Mucosa of gallbladder (tissue), 1 donor: ENCODE measurements at regions not wholly inside any gene's neighbourhood (a gene's known extent, or its start where the extent isn't known, plus 50 kb on each side); places are given as distances from the start of the nearest gene placed in this dataset.
"Not testable (repeated sequence)": the region's sequence is repeated elsewhere in the genome, so short reads cannot be mapped to it uniquely, and the experiment has no call there.

Experiments
- DNase-seq: peaks from one replicate; pipeline ENCODE4 v3.0.0-alpha.2; 2020; ENCODE audit warnings: low spot score
- donor health status: DM: no; HTN: no; CAD: no.

- DNase-seq, result no peak
Observed at GRCh38 chr20:52434453-52434852, 242.9 kb upstream of the ZFP64 start.

GRCh38 chr20:52434041-52434425, 242.5 kb upstream of the ZFP64 start:
- DNase-seq, result no peak

GRCh38 chr20:52433326-52434040, 241.9 kb upstream of the ZFP64 start:
- DNase-seq, result no peak

- no peak for DNase-seq
Observed at GRCh38 chr20:52432740-52433139, 241.2 kb upstream of the ZFP64 start.

GRCh38 chr20:52429029-52429428, 237.4 kb upstream of the ZFP64 start:
- DNase-seq, result no peak

DNA sequence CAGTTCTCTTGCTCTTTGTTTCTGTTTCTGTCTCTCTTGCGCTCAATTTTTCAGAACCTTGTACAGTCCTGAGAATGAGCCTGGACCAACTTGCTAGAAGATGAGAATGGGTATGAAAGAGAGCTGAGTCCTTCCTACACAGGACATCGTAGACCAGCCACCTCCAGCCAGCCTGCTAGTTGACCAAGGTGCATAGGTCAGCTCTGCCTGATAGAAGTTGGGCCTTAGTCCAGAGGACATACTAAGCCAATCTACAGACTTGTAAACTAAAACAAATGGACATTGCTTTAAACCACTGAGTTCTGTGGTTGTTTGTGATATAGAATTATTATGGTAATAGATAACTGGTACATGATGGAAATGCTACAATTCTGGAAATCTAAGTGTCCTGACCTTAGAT, 236.4 kb upstream of the ZFP64 start:
- DNase-seq, result no peak

GRCh38 chr20:52426856-52427255, 235.3 kb upstream of the ZFP64 start:
- DNase-seq, result no peak

DNA sequence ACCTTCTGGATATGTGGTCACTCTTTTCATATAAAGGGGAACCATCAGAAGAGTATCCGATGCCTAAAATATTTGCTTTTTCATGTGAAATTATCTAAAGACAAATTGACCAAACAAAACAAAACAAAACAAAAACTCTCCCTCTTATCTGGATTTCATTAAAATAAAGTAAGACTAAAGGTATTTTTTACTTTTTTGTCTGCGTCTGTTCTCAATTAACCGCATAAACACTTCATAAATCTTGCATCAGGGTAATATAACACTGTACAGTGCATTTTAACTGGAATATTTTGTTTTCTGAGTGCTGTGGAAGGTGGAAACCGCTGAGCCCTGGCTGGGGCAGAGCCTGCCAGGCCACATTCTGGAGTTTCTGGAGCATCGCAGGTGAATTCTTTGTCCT, 234.1 kb upstream of the ZFP64 start:
- no peak for DNase-seq

DNA sequence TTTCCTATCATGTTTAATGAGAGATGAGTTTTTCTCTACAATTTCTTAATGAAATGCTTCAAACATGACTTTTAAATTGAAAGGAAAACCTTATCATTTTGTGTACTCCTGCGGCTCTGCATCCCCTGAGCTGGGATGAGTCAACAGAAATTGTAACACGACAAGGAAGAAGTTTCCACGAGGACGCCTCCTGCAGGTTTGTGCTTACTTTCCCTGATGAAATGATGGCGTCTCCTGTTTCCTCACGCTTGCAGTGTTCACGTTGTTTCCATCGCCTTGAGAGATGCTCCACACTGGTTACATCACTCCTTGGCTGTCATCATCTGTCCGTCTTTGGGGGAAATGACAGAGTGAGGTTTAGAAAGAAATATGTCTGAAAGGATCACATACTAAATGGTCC, 233.7 kb upstream of the ZFP64 start:
- DNase-seq, result no peak

DNA sequence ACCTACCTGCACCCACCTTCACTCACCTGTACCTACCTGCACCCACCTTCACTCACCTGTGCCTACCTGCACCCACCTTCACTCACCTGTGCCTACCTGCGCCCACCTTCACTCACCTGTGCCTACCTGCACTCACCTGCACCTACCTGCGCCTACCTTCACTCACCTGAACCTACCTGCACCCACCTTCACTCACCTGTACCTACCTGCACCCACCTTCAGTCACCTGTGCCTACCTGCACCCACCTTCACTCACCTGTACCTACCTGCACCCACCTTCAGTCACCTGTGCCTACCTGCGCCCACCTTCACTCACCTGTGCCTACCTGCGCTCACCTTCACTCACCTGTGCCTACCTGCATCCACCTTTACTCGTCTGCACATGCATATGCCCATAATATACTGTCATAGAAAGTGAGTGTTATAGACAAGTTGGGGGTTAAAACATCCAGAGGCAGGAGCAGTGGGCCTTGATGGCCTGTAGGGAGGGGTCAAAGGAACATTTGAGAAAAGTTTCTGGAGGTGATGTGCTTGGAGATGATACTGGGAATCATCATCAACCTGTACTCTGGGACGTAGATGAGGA, 232.9 kb upstream of the ZFP64 start:
- DNase-seq, result not testable (repeated sequence)

DNA sequence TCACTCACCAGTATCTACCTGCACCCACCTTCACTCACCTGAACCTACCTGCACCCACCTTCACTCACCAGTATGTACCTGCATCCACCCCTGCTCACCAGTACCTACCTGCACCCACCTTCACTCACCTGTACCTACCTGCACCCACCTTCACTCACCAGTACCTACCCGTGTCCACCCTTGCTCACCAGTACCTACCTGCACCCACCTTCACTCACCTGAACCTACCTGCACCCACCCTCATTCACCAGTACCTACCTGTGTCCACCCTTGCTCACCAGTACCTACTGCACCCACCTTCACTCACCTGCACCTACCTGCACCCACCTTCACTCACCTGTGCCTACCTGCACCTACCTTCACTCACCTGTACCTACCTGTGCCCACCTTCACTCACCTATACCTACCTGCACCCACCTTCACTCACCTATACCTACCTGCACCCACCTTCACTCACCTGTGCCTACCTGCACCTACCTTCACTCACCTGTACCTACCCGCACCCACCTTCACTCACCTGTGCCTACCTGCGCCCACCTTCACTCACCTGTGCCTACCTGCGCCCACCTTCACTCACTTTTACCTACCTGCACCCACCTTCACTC, 232.1 kb upstream of the ZFP64 start:
- DNase-seq, result not testable (repeated sequence)

GRCh38 chr20:52422574-52423336, 231.2 kb upstream of the ZFP64 start:
- DNase-seq, result no peak

DNA sequence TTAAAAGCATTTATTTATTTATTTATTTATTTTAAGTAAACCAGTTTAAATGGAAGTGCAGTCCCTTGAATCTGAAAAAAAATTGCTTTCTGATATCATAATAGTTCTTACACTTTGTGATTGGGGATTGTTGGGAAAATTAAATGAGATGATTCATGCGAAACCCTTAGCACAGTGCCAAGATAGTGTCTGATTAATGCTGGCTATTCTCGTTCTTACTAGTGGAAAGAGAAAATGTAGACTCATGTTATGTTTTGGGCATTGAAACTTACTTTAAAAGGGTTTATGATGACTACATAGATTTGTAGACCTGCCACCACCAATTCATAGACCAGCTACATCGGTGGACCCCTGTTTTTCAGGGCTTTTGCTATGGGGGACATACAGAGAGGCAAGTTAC, 229.2 kb upstream of the ZFP64 start:
- DNase-seq, result no peak

- DNase-seq, result no peak
Observed at GRCh38 chr20:52419205-52419604, 227.6 kb upstream of the ZFP64 start.

- no peak for DNase-seq
Observed at GRCh38 chr20:52416953-52417352, 225.4 kb upstream of the ZFP64 start.

GRCh38 chr20:52411611-52412010, 220.0 kb upstream of the ZFP64 start:
- no peak for DNase-seq

- DNase-seq, result no peak
Observed at GRCh38 chr20:52410731-52411234, 219.2 kb upstream of the ZFP64 start.

DNA sequence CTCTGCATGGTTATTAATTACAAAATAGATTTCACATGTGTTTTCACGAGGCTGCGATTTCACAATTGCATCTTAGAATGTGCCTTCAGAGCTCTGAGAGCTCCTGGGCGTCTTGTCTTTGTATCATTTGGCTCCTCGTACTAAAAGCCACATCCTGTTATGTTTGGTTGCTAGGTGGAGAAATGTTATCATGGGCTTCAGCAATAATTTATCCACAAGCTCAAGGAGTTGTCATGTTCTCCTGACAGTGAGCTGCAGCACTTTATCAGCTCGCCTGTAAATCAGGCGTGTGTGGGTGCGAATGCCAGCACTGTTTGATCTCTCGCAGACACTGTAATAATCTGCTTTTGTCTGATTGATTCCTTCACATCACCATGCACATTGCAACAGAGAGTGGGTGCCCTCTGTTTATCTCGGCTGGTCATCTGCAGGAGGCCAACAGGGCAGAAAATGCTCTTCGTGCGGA, 218.6 kb upstream of the ZFP64 start:
- DNase-seq, result no peak

- no peak for DNase-seq
Observed at GRCh38 chr20:52405986-52406385, 214.4 kb upstream of the ZFP64 start.

DNA sequence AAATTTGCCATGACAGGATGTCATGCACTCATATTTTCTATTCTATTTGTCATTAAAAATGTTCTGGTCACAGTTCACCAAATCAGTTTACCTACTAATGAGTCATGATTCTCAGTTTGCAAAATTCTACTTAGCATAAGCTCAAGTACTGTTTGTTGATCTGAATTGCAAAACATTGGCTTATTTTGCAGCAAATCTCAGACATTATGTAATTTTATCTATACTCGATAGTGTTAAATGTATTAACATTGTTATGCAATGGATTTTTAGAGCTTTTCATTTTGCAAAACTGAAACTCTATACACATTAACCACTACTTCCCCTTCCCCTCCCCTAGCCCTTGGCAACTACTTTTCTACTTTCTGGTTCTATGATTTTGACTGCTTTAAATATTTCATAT, 213.8 kb upstream of the ZFP64 start:
- no peak for DNase-seq

GRCh38 chr20:52404671-52405070, 213.1 kb upstream of the ZFP64 start:
- no peak for DNase-seq

GRCh38 chr20:52402950-52403349, 211.4 kb upstream of the ZFP64 start:
- DNase-seq, result no peak
